ENCODE measurements at regions not wholly inside any gene's neighbourhood (a gene's known extent, or its start where the extent isn't known, plus 50 kb on each side); places are given as distances from the start of the nearest gene placed in this dataset.
A peak's percentile ranks its signal among the peaks of the same experiment; 100 is the strongest.
"Not testable (repeated sequence)": the region's sequence is repeated elsewhere in the genome, so short reads cannot be mapped to it uniquely, and the experiment has no call there.

DNA sequence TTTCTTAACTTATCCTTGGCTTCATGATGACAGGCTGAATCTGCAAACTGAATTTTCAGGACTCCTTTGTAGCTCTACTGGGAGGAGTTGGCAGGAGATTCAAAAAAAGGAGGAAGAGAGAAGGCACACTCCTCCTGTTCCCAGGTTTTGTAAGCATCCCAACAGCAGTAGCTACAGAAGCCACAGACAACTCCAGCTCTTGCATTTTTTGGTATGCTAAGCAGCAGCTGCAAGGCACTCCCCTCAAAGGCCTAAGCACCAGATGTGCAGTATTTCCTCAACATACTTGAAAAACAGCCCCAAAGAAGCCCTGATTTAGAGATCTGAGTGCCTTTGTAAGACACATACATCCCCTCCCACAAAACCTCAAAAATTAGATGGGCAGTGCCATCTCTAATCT is 328.6 kb upstream of the SYNCRIP start:
- no peak for DNase-seq (ENCODE audit: low read depth in 2 of 2)

DNA sequence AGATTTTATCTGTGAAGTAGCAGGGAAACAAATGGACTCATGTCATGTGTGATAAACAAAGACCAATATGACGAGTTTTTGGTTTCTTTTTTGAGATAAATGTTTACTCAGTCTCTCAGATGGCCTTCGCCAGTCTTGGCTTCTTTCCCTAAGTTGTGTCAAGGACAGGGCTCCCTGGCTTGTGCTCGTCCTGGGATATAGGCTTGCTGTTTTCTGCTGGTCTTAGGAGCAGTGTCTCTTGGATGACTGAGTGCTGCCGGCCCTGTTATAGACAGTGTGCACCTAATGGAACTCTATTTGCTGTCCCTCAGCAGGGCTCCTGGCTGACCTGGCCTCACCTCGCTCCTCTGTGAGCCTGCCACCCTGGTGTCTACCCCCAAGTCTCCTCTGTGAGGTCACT is 324.1 kb upstream of the SYNCRIP start:
- DNase-seq (ENCODE audit: low read depth in 2 of 2), result no peak

DNA sequence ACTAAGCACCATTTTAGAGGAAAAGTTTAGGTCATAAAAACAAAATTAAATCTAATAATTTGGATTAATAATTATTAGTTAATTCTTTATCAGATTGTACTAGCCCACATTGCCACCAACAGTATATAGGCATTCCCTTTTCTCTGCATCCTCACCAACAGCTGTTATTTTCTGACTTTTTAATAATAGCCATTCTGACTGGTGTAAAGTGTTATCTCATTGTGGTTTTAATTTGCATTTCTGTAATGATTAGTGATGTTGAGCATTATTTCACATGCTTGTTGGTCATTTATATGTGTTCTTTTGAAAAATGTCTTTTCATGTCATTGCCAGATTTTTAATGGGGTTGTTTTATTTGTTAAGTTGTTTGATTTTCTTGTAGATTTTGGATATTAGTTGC is 319.1 kb upstream of the SYNCRIP start:
- DNase-seq (ENCODE audit: low read depth in 2 of 2), result no peak

- no peak for DNase-seq (ENCODE audit: low read depth in 2 of 2)
Observed at GRCh38 chr6:85961125-85961524, 318.4 kb upstream of the SYNCRIP start.

DNA sequence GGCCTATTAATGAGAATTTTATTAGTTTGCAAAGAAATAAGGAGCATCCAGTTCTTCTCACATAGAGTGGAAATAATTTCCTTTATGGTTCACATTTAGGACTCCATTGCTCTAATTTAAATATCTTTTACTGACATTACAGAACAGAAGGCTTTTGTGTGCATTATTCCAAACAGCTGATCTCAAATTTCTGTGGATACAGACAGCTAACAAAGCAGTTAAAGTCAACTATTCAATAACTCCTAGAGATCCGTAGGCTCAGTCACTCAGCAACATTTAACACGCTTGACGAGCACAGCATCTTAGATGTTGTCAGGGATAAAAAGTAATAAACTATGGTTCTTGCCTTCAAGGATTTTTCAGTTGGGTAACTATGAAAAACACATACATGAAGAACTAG is 305.8 kb upstream of the SYNCRIP start:
- no peak for DNase-seq (ENCODE audit: low read depth in 2 of 2)

- no peak for DNase-seq (ENCODE audit: low read depth in 2 of 2)
Observed at GRCh38 chr6:85945459-85946185, 302.9 kb upstream of the SYNCRIP start.

DNA sequence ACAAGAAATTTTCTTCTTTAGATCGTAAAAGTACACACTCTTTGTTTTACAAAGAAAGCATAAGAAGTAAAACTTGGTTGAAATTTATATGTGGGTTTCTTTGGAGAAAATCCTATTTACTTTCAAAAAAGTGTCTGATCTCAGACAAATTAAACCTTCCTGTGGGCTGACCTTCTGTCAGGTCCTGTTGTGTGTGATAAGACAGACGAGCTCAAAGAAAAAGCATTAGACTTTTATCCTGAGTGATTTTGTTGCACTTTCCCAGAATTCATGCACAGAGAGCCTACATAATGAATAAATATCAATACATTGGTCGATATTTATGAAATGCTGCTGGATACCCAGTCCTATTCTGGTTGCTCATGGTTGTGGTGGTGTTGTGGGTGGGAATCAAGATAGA is 302.1 kb upstream of the SYNCRIP start:
- no peak for DNase-seq (ENCODE audit: low read depth in 2 of 2)

GRCh38 chr6:85942844-85943243 is 300.2 kb upstream of the SYNCRIP start:
- DNase-seq (ENCODE audit: low read depth in 2 of 2), result no peak

DNA sequence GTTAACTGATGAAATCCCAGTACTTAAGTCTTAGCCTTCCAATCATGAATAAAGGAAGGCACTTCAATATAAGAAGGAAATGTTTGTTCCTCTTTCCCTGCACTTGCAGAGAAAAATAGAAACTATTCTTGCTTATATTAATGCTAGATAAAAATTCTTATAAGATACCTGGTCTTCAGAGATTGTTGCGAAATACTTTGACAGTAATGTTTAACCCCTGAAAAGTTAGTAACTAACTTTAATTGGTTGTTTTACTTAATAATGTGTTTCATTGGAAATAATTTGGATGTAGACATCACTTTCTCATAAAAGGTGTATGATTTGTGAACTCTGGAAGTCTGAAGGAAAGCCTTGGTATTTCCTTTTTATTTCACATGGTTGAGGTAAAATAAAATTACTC is 294.2 kb upstream of the SYNCRIP start:
- DNase-seq (ENCODE audit: low read depth in 2 of 2), result no peak

DNA sequence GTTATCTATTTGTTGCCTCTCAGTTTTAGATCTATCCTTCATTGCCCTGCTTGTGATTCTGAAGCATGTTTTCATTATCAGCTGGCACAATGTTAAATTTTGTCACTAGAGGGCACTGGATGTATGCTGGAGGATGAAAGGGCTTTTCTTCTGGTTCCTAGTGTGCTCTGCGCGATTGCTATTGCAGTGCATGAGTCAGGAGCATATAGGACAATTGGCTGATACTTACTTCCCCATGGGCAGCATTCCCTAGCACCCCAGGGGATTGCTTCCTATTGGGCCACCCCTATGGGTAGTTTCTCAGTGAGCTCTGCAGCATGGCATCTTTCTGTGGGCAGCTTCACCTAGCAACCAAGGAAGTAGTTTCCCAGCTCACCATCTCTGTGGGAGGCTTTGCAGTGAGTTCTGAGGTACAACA is 280.3 kb upstream of the SYNCRIP start:
- DNase-seq (ENCODE audit: low read depth in 2 of 2), result peak; percentile 12 to 51

DNA sequence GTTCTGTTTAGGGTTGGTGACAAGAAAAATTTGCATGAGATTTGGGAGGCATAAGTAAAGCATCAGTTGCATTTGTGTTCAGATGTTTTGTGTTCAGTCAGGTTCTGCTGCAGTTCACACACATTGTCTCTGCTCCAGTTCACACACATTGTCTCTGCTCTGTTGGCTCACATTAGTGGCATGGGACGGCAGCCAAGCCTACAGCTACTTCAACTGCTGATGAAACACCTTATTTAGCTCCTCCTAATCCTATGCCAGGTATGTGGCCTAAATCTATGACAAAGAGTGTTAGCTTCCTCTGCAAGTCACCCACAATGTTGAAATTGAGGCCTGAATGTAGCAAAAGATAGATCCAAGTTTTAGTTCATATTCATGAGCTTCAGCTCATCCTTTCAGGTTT is 278.1 kb upstream of the SYNCRIP start:
- no peak for DNase-seq (ENCODE audit: low read depth in 2 of 2)

DNA sequence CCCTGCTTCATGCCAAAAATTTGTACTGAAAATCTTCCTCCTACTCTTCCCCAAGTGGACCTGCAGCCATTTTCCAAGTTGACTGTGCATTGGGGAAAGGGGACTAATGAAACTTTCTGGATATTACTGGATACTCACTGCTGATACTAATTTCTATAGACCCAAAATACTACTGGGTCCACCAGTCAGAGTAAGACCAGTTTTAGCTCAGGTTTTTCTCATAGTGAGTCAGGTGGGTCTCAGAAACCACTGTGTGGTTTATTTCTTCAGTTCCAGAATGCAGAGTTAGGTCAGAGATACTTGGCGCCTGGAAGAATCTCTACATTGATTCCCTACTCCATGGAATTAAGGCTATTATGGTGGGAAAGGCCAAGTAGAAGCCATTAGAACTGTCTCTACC is 274.8 kb upstream of the SYNCRIP start:
- DNase-seq (ENCODE audit: low read depth in 2 of 2), result no peak

DNA sequence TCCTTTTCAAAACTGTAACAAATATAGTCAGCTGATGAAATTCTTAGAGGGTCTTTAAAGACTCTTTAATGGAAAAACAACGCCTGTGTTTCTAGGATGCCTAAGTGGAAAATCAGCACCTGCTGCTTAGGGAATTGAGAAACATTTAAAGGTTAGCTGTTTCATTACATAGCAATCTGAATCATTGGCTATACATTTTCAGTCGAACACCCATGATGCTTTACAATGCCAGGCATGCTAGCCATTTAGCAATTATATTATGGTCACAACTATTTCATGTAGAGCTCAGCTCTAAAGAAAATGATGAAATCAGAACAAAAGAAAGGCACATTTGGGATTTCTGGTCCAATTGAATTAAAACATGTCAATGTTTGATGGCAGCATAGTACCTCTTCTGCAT is 270.3 kb upstream of the SYNCRIP start:
- no peak for DNase-seq (ENCODE audit: low read depth in 2 of 2)

DNA sequence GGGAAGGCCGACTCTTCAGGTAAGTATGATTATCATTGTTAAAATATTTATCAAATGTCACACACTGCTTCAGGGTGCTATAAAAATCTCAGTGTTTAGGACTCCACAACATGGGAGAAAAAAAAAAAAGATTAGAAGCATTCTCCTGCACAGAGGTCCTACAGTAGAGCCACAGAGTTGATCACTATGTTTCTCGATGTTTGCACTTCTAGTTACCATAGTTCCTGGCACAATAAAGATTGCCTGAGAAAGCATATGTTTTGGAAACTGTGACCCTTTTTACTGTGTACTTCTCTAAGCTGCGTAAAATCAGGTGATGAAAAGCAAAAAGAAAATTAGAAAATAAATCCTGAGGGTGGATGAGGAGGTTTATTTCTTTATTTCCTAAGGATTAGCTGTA is 269.9 kb upstream of the SYNCRIP start:
- DNase-seq (ENCODE audit: low read depth in 2 of 2), result no peak

DNA sequence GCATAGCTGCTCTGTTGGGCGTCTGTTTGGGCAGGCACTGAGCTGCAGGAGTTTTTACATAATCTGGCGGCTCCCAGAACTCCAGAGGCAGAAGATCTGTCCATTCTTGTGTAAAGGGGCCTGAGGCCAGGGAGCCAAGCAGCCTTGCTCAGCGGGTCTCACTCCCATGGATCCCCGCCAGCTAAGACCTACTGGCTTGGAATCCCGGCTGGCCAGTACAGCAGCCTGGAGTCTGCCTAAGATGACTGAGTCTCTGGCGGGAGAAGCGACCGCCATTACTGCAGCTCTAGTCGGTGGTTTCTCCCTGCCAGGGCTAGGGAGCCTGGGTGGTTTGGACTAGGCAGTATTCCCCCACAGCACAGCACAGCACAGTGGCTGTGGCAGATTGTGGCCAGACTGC is 268.4 kb upstream of the SYNCRIP start:
- no peak for DNase-seq (ENCODE audit: low read depth in 2 of 2)

GRCh38 chr6:85908120-85908519 is 265.4 kb upstream of the SYNCRIP start:
- not testable (repeated sequence) for DNase-seq (ENCODE audit: low read depth in 2 of 2)

GRCh38 chr6:85892346-85892745 is 249.7 kb upstream of the SYNCRIP start:
- no peak for DNase-seq (ENCODE audit: low read depth in 2 of 2)

DNA sequence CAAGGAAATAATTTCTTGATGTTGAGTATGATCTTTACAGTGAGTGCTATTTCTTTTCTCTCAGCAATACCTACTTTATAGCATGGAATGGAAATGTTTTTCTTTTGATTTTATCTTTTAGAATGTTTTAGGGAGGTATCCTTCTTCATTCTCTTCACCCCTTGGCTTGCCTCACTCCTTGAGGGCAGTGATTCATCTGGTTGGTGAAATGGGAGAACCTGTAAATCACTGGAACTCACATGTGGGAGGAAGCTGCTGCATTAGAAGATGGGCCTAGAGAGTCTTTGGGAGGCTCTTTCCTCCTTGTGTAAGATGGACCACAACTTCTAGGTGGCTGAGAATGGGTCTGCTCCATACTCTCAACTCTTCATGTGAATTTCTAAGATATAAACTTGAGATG is 244.8 kb upstream of the SYNCRIP start:
- no peak for DNase-seq (ENCODE audit: low read depth in 2 of 2)

GRCh38 chr6:85868685-85869084 is 226.0 kb upstream of the SYNCRIP start:
- no peak for DNase-seq (ENCODE audit: low read depth in 2 of 2)

GRCh38 chr6:85867595-85867994 is 224.9 kb upstream of the SYNCRIP start:
- no peak for DNase-seq (ENCODE audit: low read depth in 2 of 2)

DNA sequence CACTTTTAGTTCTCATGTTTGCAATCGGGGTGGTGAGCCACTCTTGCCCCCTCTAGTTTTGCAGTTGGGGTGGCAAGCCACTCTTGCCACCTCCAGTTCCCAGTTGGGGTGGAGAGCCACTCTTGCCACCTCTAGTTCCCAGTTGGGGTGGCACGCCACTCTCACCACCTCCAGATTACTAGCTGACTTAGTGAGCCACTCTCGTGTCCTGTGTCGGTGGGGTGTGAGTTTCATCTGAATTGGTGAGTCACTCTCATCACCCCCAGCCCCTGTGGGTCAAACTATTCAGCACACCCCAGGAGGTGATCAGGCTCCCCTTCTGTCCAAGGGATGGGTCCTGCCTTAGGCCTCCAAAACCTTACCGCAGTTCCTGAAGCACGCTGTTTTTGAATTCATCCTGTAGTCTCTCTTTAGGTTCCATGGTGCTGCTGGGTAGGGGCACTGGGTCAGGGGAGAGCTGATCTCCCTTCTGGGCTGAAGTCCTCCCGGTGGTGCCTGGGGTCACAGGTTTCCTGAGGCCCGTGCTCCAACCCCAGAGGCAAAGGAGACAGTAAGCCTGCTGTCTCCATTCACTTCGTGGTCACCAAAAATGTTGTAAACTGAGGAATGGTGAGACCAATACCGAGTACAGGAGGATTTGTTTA is 224.2 kb upstream of the SYNCRIP start:
- no peak for DNase-seq (ENCODE audit: low read depth in 2 of 2)

- DNase-seq (ENCODE audit: low read depth in 2 of 2), result no peak
Observed at GRCh38 chr6:85866370-85866730, 223.7 kb upstream of the SYNCRIP start.

Data from dermis microvascular lymphatic vessel endothelial cell (primary cell).